ENCODE measurements at regions not wholly inside any gene's neighbourhood (a gene's known extent, or its start where the extent isn't known, plus 50 kb on each side); places are given as distances from the start of the nearest gene placed in this dataset.
A peak's percentile ranks its signal among the peaks of the same experiment; 100 is the strongest.

DNA sequence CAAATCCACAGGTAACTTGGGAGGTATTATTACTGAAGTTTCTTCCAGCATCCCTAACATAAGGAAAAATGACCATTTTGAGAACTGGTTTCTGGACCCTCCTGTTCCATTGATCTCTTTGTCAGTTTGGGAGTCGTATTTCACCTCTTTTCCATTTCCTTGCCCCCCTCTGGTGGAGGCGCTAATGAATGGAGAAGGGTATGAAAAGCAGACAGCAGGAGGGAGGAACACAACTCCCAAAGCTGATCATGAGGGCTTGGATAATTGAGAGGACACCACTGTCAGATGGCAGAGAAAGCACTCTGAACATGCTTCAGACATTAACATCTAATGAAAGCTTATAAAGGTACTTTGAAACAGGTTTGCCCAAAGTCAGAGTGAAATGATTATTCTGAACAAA is 56.6 kb upstream of the TLK1 start:
- no peak for DNase-seq

DNA sequence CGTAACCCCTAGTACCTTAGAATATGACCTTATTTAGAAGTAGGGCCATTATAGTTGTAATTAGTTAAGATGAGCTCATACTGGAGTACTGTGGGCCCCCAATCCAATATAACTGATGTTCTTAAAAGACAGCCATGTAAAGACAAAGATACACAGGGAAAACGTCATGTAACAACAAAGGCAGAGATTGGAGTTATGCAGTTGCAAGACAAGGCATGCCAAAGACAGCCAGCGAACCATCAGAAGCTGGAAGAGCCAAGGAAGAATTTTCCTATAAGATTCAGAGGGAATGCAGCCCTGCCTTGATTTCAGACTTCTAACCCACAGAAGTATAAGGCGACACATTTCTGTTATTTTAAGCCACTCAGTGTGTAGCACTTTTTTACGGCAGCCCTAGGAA is 55.9 kb upstream of the TLK1 start:
- DNase-seq = no peak

DNA sequence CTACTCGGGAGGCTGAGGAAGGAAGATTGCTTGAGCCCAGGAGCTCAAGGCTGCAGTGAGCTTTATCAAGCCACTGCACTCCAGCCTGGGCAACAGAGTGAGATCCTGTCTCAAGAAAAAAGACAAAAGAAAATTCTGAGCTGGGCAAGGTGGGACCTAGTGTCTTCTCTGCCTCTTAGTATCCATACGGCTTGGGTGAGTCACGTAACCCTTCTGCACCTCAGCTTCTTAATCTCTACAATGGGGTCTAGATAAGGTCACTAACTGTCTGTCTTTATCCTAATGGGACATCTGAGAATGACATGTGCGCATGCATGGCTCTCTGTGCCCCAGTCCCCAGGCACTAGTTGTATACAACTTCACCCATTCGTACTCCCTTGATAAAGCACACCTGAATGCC is 53.4 kb upstream of the TLK1 start:
- no peak for DNase-seq

- DNase-seq = peak; percentile 8 to 27
These were observed 50.3 kb upstream of the TLK1 start for GRCh38 chr2:171210864-171211431.

All from stimulated activated CD4-positive, alpha-beta T cell treated with anti-CD3 and anti-CD28 coated beads, Interleukin-2, amount 100 ng/mL, for 48 hours (primary cell).